Activated naive CD4-positive, alpha-beta T cell treated with anti-CD3 and anti-CD28 coated beads, Interleukin-2, amount 10 ng/mL, durations not matched to agents 7 days and 5 days (primary cell): ENCODE measurements at regions not wholly inside any gene's neighbourhood (a gene's known extent, or its start where the extent isn't known, plus 50 kb on each side); places are given as distances from the start of the nearest gene placed in this dataset.

Source experiments
- CTCF ChIA-PET: fragments of 350-600 bp; sonication (Branson Sonifier 250); formaldehyde crosslinking; loops from one replicate; lab custom pipeline; 2021; ENCODE audit warnings: antibody characterized with exemption; lab: Charles Lee
- DNase-seq: peaks from one replicate; pipeline ENCODE4 v3.0.0-alpha.2; 2020
- H3K27ac Mint-ChIP-seq: one replicate; pipeline ENCODE4 v1.8.0; 2021; ENCODE audit warnings: mild to moderate bottlenecking, moderate library complexity, mixed read lengths
- H3K27me3 Mint-ChIP-seq: one replicate; pipeline ENCODE4 v1.8.0; 2021; ENCODE audit warnings: mild to moderate bottlenecking, mixed read lengths
- H3K36me3 Mint-ChIP-seq: one replicate; pipeline ENCODE4 v1.8.0; 2021; ENCODE audit warnings: mixed read lengths
- H3K4me1 Mint-ChIP-seq: one replicate; pipeline ENCODE4 v1.8.0; 2021; ENCODE audit warnings: mixed read lengths
- H3K4me3 Mint-ChIP-seq: one replicate; pipeline ENCODE4 v1.8.0; 2021; ENCODE audit warnings: mild to moderate bottlenecking, moderate library complexity, mixed read lengths
- H3K9me3 Mint-ChIP-seq: one replicate; pipeline ENCODE4 v1.8.0; 2021; ENCODE audit warnings: mixed read lengths

DNA sequence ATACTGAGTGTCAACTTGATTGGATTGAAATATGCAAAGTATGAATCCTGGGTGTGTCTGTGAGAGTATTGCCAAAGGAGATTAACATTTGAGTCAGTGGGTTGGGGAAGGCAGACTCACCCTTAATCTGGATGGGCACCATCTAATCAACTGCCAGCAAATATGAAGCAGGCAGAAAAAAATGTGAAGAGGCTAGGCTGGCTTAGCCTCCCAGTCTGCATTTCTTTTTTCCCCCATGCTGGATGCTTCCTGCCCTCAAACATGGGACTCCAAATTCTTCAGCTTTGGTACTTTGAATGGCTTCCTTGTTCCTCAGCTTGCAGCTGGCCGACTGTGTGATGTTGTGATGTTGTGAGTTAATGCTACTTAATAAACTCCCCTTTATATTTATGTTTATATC, 577.4 kb downstream of the CPS1 start:
- DNase-seq, result no peak
- CTCF ChIA-PET, result no interaction called here
- Mint-ChIP-seq H3K27ac (no peak overlapping the region), H3K9me3 (no peaks in the 10 kb centered on the region), H3K36me3 (no peaks in the 10 kb centered on the region), H3K4me1 (no peaks in the 10 kb centered on the region), H3K27me3 (no peaks in the 10 kb centered on the region), H3K4me3 (no peak overlapping the region)

DNA sequence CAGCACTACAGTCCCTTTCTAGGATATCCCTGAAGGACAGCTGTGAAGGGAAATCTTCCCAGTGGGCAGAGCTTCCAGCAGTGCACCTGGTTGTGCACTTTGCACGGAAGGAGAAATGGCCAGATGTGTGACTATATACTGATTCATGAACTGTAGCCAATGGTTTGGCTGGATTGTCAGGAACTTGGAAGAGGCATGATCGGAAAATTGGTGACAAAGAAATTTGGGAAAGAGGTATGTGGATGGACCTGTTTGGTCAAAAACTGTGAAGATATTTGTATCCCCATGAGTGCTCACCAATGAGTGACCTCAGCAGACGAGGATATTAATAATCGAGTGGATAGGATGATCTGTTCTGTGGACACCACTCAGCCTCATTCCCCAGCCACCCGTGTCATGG, 582.2 kb downstream of the CPS1 start:
- Mint-ChIP-seq H3K27ac (no peak overlapping the region), H3K27me3 (no peaks in the 10 kb centered on the region), H3K4me3 (no peak overlapping the region), H3K4me1 (no peaks in the 10 kb centered on the region), H3K9me3 (no peaks in the 10 kb centered on the region), H3K36me3 (no peaks in the 10 kb centered on the region)
- CTCF ChIA-PET, result no interaction called here
- DNase-seq, result no peak

GRCh38 chr2:211141646-211142045, 585.2 kb downstream of the CPS1 start:
- CTCF ChIA-PET, result no interaction called here
- Mint-ChIP-seq H3K27me3 (no peaks in the 10 kb centered on the region), H3K36me3 (no peaks in the 10 kb centered on the region), H3K27ac (no peak overlapping the region), H3K4me3 (no peak overlapping the region), H3K4me1 (no peaks in the 10 kb centered on the region), H3K9me3 (peaks cover 3% of the 10 kb centered on the region)
- no peak for DNase-seq

GRCh38 chr2:211144078-211144477, 587.7 kb downstream of the CPS1 start:
- no peak for DNase-seq
- H3K9me3 Mint-ChIP-seq, result peaks cover 3% of the 10 kb centered on the region
- H3K4me1 Mint-ChIP-seq, result no peaks in the 10 kb centered on the region
- H3K27me3 Mint-ChIP-seq, result no peaks in the 10 kb centered on the region
- CTCF ChIA-PET, result no interaction called here
- no peak overlapping the region for H3K4me3 Mint-ChIP-seq
- H3K36me3 Mint-ChIP-seq, result no peaks in the 10 kb centered on the region
- no peak overlapping the region for H3K27ac Mint-ChIP-seq

GRCh38 chr2:211144974-211145665, 588.7 kb downstream of the CPS1 start:
- H3K9me3 Mint-ChIP-seq, result peaks cover 3% of the 10 kb centered on the region
- H3K36me3 Mint-ChIP-seq, result no peaks in the 10 kb centered on the region
- H3K27me3 Mint-ChIP-seq, result no peaks in the 10 kb centered on the region
- no peak overlapping the region for H3K4me3 Mint-ChIP-seq
- DNase-seq, result no peak
- no peak overlapping the region for H3K27ac Mint-ChIP-seq
- no peaks in the 10 kb centered on the region for H3K4me1 Mint-ChIP-seq
- CTCF ChIA-PET, result no interaction called here

- no peaks in the 10 kb centered on the region for H3K27me3 Mint-ChIP-seq
- CTCF ChIA-PET, result no interaction called here
- no peak overlapping the region for H3K27ac Mint-ChIP-seq
- H3K36me3 Mint-ChIP-seq, result no peaks in the 10 kb centered on the region
- H3K9me3 Mint-ChIP-seq, result peaks cover 1% of the 10 kb centered on the region
- no peak for DNase-seq
- H3K4me1 Mint-ChIP-seq, result no peaks in the 10 kb centered on the region
- no peak overlapping the region for H3K4me3 Mint-ChIP-seq
Observed at GRCh38 chr2:211149731-211150130, 593.3 kb downstream of the CPS1 start.

DNA sequence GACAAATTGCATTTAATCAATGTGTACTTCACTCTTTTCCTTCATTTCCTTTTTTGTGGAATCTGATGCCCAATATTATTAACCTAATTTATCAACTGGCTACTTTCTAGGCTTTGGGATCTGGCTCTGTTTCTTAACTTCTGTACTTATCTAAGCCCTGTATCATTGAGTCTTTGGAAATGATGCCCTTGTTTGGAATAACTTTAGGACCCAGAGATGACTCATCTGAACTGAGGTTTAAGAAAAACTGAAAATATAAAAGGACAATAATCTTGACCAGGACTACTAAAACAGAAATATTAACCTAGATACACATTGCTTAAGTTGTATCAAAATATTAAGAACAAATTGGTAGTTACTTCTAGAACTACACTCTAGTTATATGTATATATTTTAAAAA, 600.8 kb downstream of the CPS1 start:
- H3K4me1 Mint-ChIP-seq, result no peaks in the 10 kb centered on the region
- no peaks in the 10 kb centered on the region for H3K9me3 Mint-ChIP-seq
- no peaks in the 10 kb centered on the region for H3K36me3 Mint-ChIP-seq
- no peaks in the 10 kb centered on the region for H3K27me3 Mint-ChIP-seq
- CTCF ChIA-PET, result interaction anchor here (0.6 to 1.0 kb wide), 3 partner anchors 9 to 539 kb away, joined by 3 to 4 read pairs (median 3); no protein-coding TSS in a partner anchor
- DNase-seq, result no peak
- no peak overlapping the region for H3K27ac Mint-ChIP-seq
- no peak overlapping the region for H3K4me3 Mint-ChIP-seq

- H3K4me1 Mint-ChIP-seq, result no peaks in the 10 kb centered on the region
- DNase-seq, result peak; percentile 77
- H3K36me3 Mint-ChIP-seq, result no peaks in the 10 kb centered on the region
- no peaks in the 10 kb centered on the region for H3K9me3 Mint-ChIP-seq
- CTCF ChIA-PET, result interaction anchor here (0.6 to 1.0 kb wide), 5 partner anchors 10 to 687 kb away, joined by 3 to 4 read pairs (median 3); no protein-coding TSS in a partner anchor
- H3K4me3 Mint-ChIP-seq, result no peak overlapping the region
- H3K27ac Mint-ChIP-seq, result no peak overlapping the region
- H3K27me3 Mint-ChIP-seq, result no peaks in the 10 kb centered on the region
Observed at GRCh38 chr2:211157856-211158463, 601.6 kb downstream of the CPS1 start.

GRCh38 chr2:211159972-211160371, 603.6 kb downstream of the CPS1 start:
- H3K27ac Mint-ChIP-seq, result no peak overlapping the region
- no peak overlapping the region for H3K4me3 Mint-ChIP-seq
- H3K4me1 Mint-ChIP-seq, result no peaks in the 10 kb centered on the region
- H3K27me3 Mint-ChIP-seq, result no peaks in the 10 kb centered on the region
- H3K36me3 Mint-ChIP-seq, result no peaks in the 10 kb centered on the region
- H3K9me3 Mint-ChIP-seq, result no peaks in the 10 kb centered on the region
- CTCF ChIA-PET, result no interaction called here
- DNase-seq, result no peak

GRCh38 chr2:211161236-211161635, 604.8 kb downstream of the CPS1 start:
- Mint-ChIP-seq H3K27ac (no peak overlapping the region), H3K36me3 (no peaks in the 10 kb centered on the region), H3K9me3 (no peaks in the 10 kb centered on the region), H3K27me3 (no peaks in the 10 kb centered on the region), H3K4me3 (no peak overlapping the region), H3K4me1 (no peaks in the 10 kb centered on the region)
- CTCF ChIA-PET, result no interaction called here
- no peak for DNase-seq

GRCh38 chr2:211162911-211163310, 606.5 kb downstream of the CPS1 start:
- no peak overlapping the region for H3K27ac Mint-ChIP-seq
- DNase-seq, result no peak
- H3K9me3 Mint-ChIP-seq, result no peaks in the 10 kb centered on the region
- no peaks in the 10 kb centered on the region for H3K36me3 Mint-ChIP-seq
- CTCF ChIA-PET, result no interaction called here
- no peak overlapping the region for H3K4me3 Mint-ChIP-seq
- H3K27me3 Mint-ChIP-seq, result no peaks in the 10 kb centered on the region
- no peaks in the 10 kb centered on the region for H3K4me1 Mint-ChIP-seq

DNA sequence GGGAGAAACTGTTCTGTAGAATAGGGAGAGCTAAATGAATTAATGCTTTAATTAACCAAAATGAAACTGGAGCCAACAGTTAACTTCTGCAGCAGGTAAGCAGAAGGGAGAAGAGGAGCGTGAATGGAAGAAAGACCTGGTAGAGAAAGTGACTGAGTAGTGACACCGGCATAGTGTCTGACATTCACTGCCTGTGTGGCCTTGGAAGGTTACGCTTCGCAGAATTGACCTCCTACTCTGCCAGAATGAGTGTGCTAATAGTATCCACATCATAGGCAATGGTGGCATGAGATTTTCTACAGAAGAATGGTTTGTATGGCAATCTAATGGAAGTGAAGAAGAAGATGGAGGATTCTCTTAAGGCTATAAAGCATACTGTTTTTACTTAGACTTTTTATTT, 614.4 kb downstream of the CPS1 start:
- H3K9me3 Mint-ChIP-seq, result no peaks in the 10 kb centered on the region
- H3K27me3 Mint-ChIP-seq, result no peaks in the 10 kb centered on the region
- H3K4me3 Mint-ChIP-seq, result no peak overlapping the region
- no peaks in the 10 kb centered on the region for H3K4me1 Mint-ChIP-seq
- DNase-seq, result no peak
- no peaks in the 10 kb centered on the region for H3K36me3 Mint-ChIP-seq
- CTCF ChIA-PET, result no interaction called here
- H3K27ac Mint-ChIP-seq, result no peak overlapping the region

DNA sequence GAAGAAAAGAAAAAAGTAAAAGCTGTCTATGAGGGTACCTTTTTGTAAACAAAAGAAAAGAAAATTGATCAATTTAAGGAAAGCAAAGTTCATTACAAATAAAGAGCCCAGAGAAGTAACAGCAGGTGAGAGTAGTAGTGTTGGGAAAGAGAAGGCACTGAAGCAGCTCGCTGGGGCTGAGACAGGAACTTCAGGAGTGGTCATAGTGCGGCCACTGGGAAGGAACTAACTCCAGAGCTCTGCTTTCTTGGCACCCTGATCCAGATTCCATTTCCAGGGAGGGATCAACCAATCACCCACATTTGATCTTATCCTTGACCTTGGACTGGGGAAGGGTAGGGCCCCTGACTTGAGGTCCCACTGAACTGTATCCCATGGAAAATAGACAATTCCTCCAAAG, 617.6 kb downstream of the CPS1 start:
- no peak for DNase-seq
- no peaks in the 10 kb centered on the region for H3K27me3 Mint-ChIP-seq
- CTCF ChIA-PET, result no interaction called here
- H3K9me3 Mint-ChIP-seq, result no peaks in the 10 kb centered on the region
- no peaks in the 10 kb centered on the region for H3K36me3 Mint-ChIP-seq
- H3K4me1 Mint-ChIP-seq, result no peaks in the 10 kb centered on the region
- no peak overlapping the region for H3K27ac Mint-ChIP-seq
- no peak overlapping the region for H3K4me3 Mint-ChIP-seq

DNA sequence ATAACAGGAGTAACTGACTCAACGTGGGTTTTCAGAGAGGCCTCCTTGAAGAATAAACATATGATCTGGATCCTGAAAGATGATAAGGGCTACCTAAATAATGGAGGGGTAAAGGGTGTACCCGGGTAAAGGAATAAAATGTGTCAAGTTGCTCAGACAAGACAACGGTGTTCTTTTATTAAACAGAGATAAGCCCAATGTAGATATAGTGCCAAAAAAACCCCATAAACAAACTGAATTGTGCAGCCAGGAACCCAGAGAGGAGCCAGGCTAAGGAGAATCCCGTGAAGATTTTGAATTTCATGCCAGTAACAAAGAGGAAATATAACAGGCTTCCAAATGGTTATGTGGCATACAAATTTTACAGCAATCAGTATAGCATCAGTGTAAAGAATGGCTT, 618.2 kb downstream of the CPS1 start:
- H3K4me3 Mint-ChIP-seq, result no peak overlapping the region
- CTCF ChIA-PET, result no interaction called here
- no peaks in the 10 kb centered on the region for H3K27me3 Mint-ChIP-seq
- no peaks in the 10 kb centered on the region for H3K9me3 Mint-ChIP-seq
- no peak for DNase-seq
- no peaks in the 10 kb centered on the region for H3K4me1 Mint-ChIP-seq
- H3K27ac Mint-ChIP-seq, result no peak overlapping the region
- H3K36me3 Mint-ChIP-seq, result no peaks in the 10 kb centered on the region

DNA sequence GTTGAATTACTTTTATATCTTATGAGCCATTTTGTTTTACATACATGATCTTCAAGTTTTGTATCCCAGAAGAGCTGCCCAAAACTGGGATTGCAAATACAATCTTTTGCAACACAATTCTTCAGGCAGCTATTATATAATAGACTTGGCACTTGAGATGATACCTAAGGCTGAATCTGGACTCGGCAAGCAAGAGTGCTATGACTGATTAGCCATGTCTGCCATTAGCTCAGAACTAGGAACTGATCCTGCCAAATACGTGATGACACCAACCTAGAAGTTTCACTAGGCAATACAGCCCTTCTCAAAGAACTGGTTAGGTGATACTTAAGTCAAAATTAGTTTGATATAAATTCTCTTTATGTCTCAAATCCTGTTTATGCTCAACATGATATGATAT, 619.6 kb downstream of the CPS1 start:
- H3K36me3 Mint-ChIP-seq, result no peaks in the 10 kb centered on the region
- no peaks in the 10 kb centered on the region for H3K27me3 Mint-ChIP-seq
- no peaks in the 10 kb centered on the region for H3K4me1 Mint-ChIP-seq
- no peaks in the 10 kb centered on the region for H3K9me3 Mint-ChIP-seq
- DNase-seq, result no peak
- CTCF ChIA-PET, result no interaction called here
- H3K27ac Mint-ChIP-seq, result no peak overlapping the region
- H3K4me3 Mint-ChIP-seq, result no peak overlapping the region
